ENCODE measurements at regions not wholly inside any gene's neighbourhood (a gene's known extent, or its start where the extent isn't known, plus 50 kb on each side); places are given as distances from the start of the nearest gene placed in this dataset.

DNA sequence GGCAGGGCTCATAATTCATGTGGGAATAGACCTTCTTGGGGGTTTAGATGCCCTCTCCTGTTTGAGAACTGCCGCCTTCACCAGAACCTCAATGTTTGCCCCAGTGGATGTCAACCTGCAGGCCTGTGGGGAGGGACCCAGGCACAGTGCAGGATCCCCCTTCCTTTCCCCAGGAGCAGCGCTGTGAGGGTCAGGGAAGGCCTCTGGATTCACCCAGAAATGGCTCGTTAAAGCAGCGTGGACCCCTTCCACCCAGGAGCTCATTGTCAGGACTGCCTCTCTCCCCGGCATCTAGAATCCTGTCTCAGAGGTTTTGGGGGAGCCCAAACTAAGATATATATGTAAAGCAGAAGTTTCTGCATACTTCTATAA, 188.3 kb downstream of the GADD45G start:
- no peaks in the 10 kb centered on the region for H3K4me1 ChIP-seq (ENCODE audit: low read length)
- no peaks in the 10 kb centered on the region for H3K79me2 ChIP-seq (ENCODE audit: low read length)
- no peak overlapping the region for H2AFZ ChIP-seq (ENCODE audit: low read length)
- TF ChIP-seq EZH2 (optimal IDR thresholded peaks at IDR 0.05; ENCODE audit: low read depth, low read length) (no peak), EZH2phosphoT487 (IDR thresholded peaks at IDR 0.05; ENCODE audit: low read length) (no peak)
- TF ChIP-seq, protein P1, sequence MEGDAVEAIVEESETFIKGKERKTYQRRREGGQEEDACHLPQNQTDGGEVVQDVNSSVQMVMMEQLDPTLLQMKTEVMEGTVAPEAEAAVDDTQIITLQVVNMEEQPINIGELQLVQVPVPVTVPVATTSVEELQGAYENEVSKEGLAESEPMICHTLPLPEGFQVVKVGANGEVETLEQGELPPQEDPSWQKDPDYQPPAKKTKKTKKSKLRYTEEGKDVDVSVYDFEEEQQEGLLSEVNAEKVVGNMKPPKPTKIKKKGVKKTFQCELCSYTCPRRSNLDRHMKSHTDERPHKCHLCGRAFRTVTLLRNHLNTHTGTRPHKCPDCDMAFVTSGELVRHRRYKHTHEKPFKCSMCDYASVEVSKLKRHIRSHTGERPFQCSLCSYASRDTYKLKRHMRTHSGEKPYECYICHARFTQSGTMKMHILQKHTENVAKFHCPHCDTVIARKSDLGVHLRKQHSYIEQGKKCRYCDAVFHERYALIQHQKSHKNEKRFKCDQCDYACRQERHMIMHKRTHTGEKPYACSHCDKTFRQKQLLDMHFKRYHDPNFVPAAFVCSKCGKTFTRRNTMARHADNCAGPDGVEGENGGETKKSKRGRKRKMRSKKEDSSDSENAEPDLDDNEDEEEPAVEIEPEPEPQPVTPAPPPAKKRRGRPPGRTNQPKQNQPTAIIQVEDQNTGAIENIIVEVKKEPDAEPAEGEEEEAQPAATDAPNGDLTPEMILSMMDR (IDR thresholded peaks at IDR 0.05; ENCODE audit: low read length), result no peak
- no peaks in the 10 kb centered on the region for H3K9me2 ChIP-seq (replicated peaks; ENCODE audit: insufficient read depth, low read length)
- H3F3A ChIP-seq (ENCODE audit: insufficient read depth, low read length), result no peaks in the 10 kb centered on the region
- no peak overlapping the region for H3K27ac ChIP-seq (ENCODE audit: low read length)
- no peaks in the 10 kb centered on the region for H3K27me3 ChIP-seq (replicated peaks; ENCODE audit: insufficient read depth, low read length)
- H3K4me3 ChIP-seq (ENCODE audit: low read length), result no peak overlapping the region
- H3K4me2 ChIP-seq (ENCODE audit: low read depth, low read length), result no peak overlapping the region
- H3K9me3 ChIP-seq (replicated peaks; ENCODE audit: insufficient read depth, low read length), result no peaks in the 10 kb centered on the region
- no peak overlapping the region for H3K9ac ChIP-seq (ENCODE audit: low read length)
- H4K20me1 ChIP-seq (ENCODE audit: insufficient read depth, low read length), result no peaks in the 10 kb centered on the region
- no peak for DNase-seq
- H3K36me3 ChIP-seq (replicated peaks; ENCODE audit: insufficient read depth, low read length), result no peaks in the 10 kb centered on the region

DNA sequence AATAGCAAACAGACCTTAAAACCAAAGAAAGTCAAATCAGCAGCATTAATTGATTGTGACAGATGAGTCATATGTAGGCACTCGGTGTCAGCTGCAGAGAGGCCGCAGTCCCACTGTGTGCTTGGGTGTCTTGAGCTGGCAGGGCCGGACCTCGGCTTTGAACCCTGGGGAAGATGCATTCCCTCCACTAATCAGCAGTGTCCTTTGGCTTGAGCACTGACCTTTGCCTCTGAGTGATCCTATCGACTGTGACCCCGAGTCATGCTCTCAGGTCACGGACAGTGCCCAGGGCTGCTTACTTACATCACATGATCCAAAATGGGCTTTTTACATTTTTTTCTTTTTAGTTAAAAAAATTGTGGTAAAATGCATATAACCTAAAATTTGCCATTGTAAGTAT, 188.7 kb downstream of the GADD45G start:
- Histone ChIP-seq H3K9me2 (replicated peaks; ENCODE audit: insufficient read depth, low read length) (no peaks in the 10 kb centered on the region), H3K9ac (ENCODE audit: low read length) (no peak overlapping the region), H3F3A (ENCODE audit: insufficient read depth, low read length) (no peaks in the 10 kb centered on the region), H3K9me3 (replicated peaks; ENCODE audit: insufficient read depth, low read length) (no peaks in the 10 kb centered on the region), H3K27me3 (replicated peaks; ENCODE audit: insufficient read depth, low read length) (no peaks in the 10 kb centered on the region), H3K4me2 (ENCODE audit: low read depth, low read length) (no peak overlapping the region), H2AFZ (ENCODE audit: low read length) (no peak overlapping the region), H4K20me1 (ENCODE audit: insufficient read depth, low read length) (no peaks in the 10 kb centered on the region), H3K4me3 (ENCODE audit: low read length) (no peak overlapping the region), H3K79me2 (ENCODE audit: low read length) (no peaks in the 10 kb centered on the region), H3K36me3 (replicated peaks; ENCODE audit: insufficient read depth, low read length) (no peaks in the 10 kb centered on the region), H3K27ac (ENCODE audit: low read length) (no peak overlapping the region), H3K4me1 (ENCODE audit: low read length) (no peaks in the 10 kb centered on the region)
- no peak for DNase-seq
- no peak for TF ChIP-seq EZH2 (optimal IDR thresholded peaks at IDR 0.05; ENCODE audit: low read depth, low read length)
- no peak for TF ChIP-seq EZH2phosphoT487 (IDR thresholded peaks at IDR 0.05; ENCODE audit: low read length)

DNA sequence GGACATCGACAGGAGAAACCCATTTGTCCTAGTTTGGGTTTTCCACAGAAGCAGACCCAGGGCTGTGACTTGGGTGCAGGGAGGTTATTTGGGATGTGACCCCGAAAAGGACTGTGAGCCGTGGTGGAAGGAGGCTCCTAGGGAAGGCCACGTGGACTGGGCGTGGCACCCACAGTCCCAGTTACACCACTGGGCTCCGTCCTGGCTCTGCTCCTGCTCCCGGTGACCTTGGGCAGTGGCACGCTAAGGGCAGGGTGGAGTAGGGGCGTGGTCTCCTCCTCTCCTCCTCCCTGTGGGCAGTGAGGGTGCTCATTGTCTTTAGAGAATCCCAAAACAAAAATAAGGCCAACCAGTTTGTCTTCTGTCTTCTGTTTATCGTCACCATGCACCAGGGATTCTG, 190.1 kb downstream of the GADD45G start:
- no peaks in the 10 kb centered on the region for H3K4me1 ChIP-seq (ENCODE audit: low read length)
- H3K79me2 ChIP-seq (ENCODE audit: low read length), result no peaks in the 10 kb centered on the region
- H3K36me3 ChIP-seq (replicated peaks; ENCODE audit: insufficient read depth, low read length), result no peaks in the 10 kb centered on the region
- H3K4me2 ChIP-seq (ENCODE audit: low read depth, low read length), result no peak overlapping the region
- DNase-seq, result no peak
- H4K20me1 ChIP-seq (ENCODE audit: insufficient read depth, low read length), result no peaks in the 10 kb centered on the region
- H3K4me3 ChIP-seq (ENCODE audit: low read length), result no peak overlapping the region
- no peak overlapping the region for H2AFZ ChIP-seq (ENCODE audit: low read length)
- no peaks in the 10 kb centered on the region for H3K9me3 ChIP-seq (replicated peaks; ENCODE audit: insufficient read depth, low read length)
- no peaks in the 10 kb centered on the region for H3K9me2 ChIP-seq (replicated peaks; ENCODE audit: insufficient read depth, low read length)
- no peaks in the 10 kb centered on the region for H3F3A ChIP-seq (ENCODE audit: insufficient read depth, low read length)
- H3K9ac ChIP-seq (ENCODE audit: low read length), result no peak overlapping the region
- H3K27ac ChIP-seq (ENCODE audit: low read length), result no peak overlapping the region
- H3K27me3 ChIP-seq (replicated peaks; ENCODE audit: insufficient read depth, low read length), result no peaks in the 10 kb centered on the region
- no peak for TF ChIP-seq EZH2 (optimal IDR thresholded peaks at IDR 0.05; ENCODE audit: low read depth, low read length)
- TF ChIP-seq EZH2phosphoT487 (IDR thresholded peaks at IDR 0.05; ENCODE audit: low read length), result no peak
- TF ChIP-seq, protein P1 (IDR thresholded peaks at IDR 0.05; ENCODE audit: low read length), result no peak

DNA sequence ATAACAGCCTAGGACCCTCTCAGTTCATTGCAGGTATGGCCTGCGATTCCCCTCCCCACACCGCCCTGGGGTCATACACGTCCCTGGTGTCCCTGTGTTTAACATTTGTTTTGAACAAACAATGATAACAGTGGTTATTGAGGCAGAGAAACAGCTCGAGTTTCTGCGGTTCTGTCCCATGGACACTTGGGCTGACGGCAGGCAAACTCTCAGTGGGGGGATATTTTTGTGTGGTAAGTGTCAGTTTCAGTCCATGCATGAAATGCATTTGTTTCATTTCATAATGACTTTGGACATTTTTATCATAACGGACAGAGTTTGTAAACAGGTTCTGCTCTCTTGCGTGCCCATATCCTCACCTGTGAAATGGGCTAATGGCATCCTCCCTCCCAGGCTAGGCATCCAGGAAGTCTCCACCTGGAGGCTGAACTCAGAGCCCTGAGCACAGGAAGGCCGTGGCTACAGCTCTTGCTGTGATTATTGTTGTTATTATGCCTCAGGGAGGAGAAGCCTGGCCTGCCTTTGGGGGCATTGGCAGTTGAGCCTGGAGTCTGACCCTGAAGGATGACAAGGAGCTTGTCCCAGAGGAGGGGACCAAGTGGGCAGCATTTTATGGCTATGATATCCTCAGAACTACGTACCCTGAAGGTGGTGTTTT, 190.9 kb downstream of the GADD45G start:
- Histone ChIP-seq H3K4me3 (ENCODE audit: low read length) (no peak overlapping the region), H3F3A (ENCODE audit: insufficient read depth, low read length) (no peaks in the 10 kb centered on the region), H3K9me2 (replicated peaks; ENCODE audit: insufficient read depth, low read length) (no peaks in the 10 kb centered on the region), H3K27me3 (replicated peaks; ENCODE audit: insufficient read depth, low read length) (no peaks in the 10 kb centered on the region), H3K27ac (ENCODE audit: low read length) (no peak overlapping the region), H2AFZ (ENCODE audit: low read length) (no peak overlapping the region), H3K79me2 (ENCODE audit: low read length) (no peaks in the 10 kb centered on the region), H3K9ac (ENCODE audit: low read length) (no peak overlapping the region), H3K36me3 (replicated peaks; ENCODE audit: insufficient read depth, low read length) (no peaks in the 10 kb centered on the region), H4K20me1 (ENCODE audit: insufficient read depth, low read length) (no peaks in the 10 kb centered on the region), H3K9me3 (replicated peaks; ENCODE audit: insufficient read depth, low read length) (no peaks in the 10 kb centered on the region), H3K4me1 (ENCODE audit: low read length) (no peaks in the 10 kb centered on the region), H3K4me2 (ENCODE audit: low read depth, low read length) (no peak overlapping the region)
- TF ChIP-seq EZH2phosphoT487 (IDR thresholded peaks at IDR 0.05; ENCODE audit: low read length) (no peak), EZH2 (optimal IDR thresholded peaks at IDR 0.05; ENCODE audit: low read depth, low read length) (no peak)
- TF ChIP-seq, protein P1 (IDR thresholded peaks at IDR 0.05; ENCODE audit: low read length), result no peak
- DNase-seq, result no peak
